ENCODE measurements at regions not wholly inside any gene's neighbourhood (a gene's known extent, or its start where the extent isn't known, plus 50 kb on each side); places are given as distances from the start of the nearest gene placed in this dataset.

GRCh38 chr2:59027320-59027719, 786.2 kb upstream of the FANCL start:
- TF ChIP-seq CTCF (IDR thresholded peaks at IDR 0.05; ENCODE audit: low read length) (no peak), EZH2phosphoT487 (IDR thresholded peaks at IDR 0.05; ENCODE audit: low read length) (no peak)

Measured in MM.1S (cell line).